Lung (tissue), 11 donors: ENCODE measurements at regions not wholly inside any gene's neighbourhood (a gene's known extent, or its start where the extent isn't known, plus 50 kb on each side); places are given as distances from the start of the nearest gene placed in this dataset.

Experiments
- ATAC-seq: fragments of 200-7000 bp; cut with Tn5 transposase; one replicate; pipeline ENCODE4 v1.9.1; 2020; ENCODE audit warnings: moderate number of reproducible peaks; ENCODE audit not compliant: insufficient read depth, low FRiP score
- DNase-seq, 3 donors: peaks; one replicate each; pipeline ENCODE4 v3.0.0-alpha.2; 2013 to 2017
- H3K27ac ChIP-seq, 2 donors: one replicate each; pipeline ENCODE4 v1.5.1; 2013; ENCODE audit warnings: mild to moderate bottlenecking in 2 of 2, moderate library complexity in 2 of 2, control low read depth in 1 of 2, inconsistent platforms in 1 of 2, low read depth in 1 of 2, low read length in 1 of 2
- H3K27me3 ChIP-seq, 3 donors: one replicate each; pipeline ENCODE4 v1.5.1; 2013; ENCODE audit warnings: low read length in 2 of 3; ENCODE audit not compliant: control insufficient read depth in 3 of 3, insufficient read depth in 3 of 3
- H3K36me3 ChIP-seq, 4 donors: one replicate each; pipeline ENCODE4 v1.5.1; 2013; ENCODE audit warnings: low read length in 4 of 4, mild to moderate bottlenecking in 1 of 4, moderate library complexity in 1 of 4; ENCODE audit not compliant: control insufficient read depth in 4 of 4, insufficient read depth in 4 of 4
- H3K4me1 ChIP-seq, 5 donors: one replicate each; pipeline ENCODE4 v1.5.1; 2013; ENCODE audit warnings: low read length in 5 of 5, mild to moderate bottlenecking in 2 of 5, moderate library complexity in 1 of 5; ENCODE audit not compliant: control insufficient read depth in 5 of 5, insufficient read depth in 5 of 5
- H3K4me3 ChIP-seq: one replicate; pipeline ENCODE4 v1.5.1; 2013; ENCODE audit warnings: mild to moderate bottlenecking, control low read depth, moderate library complexity
- H3K9ac ChIP-seq, 2 donors: one replicate each; pipeline ENCODE4 v1.5.1; 2013; ENCODE audit warnings: low read length in 2 of 2, control low read depth in 1 of 2; ENCODE audit not compliant: insufficient read depth in 1 of 2
- H3K9me3 ChIP-seq, 4 donors: one replicate each; pipeline ENCODE4 v1.5.1; 2013; ENCODE audit warnings: low read length in 3 of 4, mild to moderate bottlenecking in 1 of 4, moderate library complexity in 1 of 4; ENCODE audit not compliant: control insufficient read depth in 4 of 4, insufficient read depth in 3 of 4
- WGBS, 2 donors: extraction: QIAGEN DNeasy Blood & Tissue Kit; methylation state at CpG; one replicate each; pipeline ENCODE4 v1.1.7; 2013; 5-methylcytosine and 5-hydroxymethylcytosine counted together
- TF ChIP-seq, protein P1 (sequence below): IDR thresholded peaks from 2 replicates; pipeline ENCODE4 v1.5.1; 2012; ENCODE audit warnings: mild to moderate bottlenecking; ENCODE audit errors: control extremely low read depth, extremely low read depth
- donor health status: control.
- donor health status: control.
- donor health status: Bipolar disorder and iron deficiency.
- donor health status: healthy.
- donor health status: DM: yes; HTN: yes; CAD: no.

- no peaks in the 10 kb centered on the region for H3K4me1 ChIP-seq
- DNase-seq = no peak
- peaks cover 0 to 5% (median 0%) of the 10 kb centered on the region in 3 donors for H3K27me3 ChIP-seq
- no peak overlapping the region for H3K27ac ChIP-seq
- no peak overlapping the region for H3K9ac ChIP-seq
- H3K4me3 ChIP-seq = no peak overlapping the region
- TF ChIP-seq, protein P1, sequence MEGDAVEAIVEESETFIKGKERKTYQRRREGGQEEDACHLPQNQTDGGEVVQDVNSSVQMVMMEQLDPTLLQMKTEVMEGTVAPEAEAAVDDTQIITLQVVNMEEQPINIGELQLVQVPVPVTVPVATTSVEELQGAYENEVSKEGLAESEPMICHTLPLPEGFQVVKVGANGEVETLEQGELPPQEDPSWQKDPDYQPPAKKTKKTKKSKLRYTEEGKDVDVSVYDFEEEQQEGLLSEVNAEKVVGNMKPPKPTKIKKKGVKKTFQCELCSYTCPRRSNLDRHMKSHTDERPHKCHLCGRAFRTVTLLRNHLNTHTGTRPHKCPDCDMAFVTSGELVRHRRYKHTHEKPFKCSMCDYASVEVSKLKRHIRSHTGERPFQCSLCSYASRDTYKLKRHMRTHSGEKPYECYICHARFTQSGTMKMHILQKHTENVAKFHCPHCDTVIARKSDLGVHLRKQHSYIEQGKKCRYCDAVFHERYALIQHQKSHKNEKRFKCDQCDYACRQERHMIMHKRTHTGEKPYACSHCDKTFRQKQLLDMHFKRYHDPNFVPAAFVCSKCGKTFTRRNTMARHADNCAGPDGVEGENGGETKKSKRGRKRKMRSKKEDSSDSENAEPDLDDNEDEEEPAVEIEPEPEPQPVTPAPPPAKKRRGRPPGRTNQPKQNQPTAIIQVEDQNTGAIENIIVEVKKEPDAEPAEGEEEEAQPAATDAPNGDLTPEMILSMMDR = no peak
- no peaks in the 10 kb centered on the region for H3K9me3 ChIP-seq
- 29 to 63% methylated on average over 10 of the region's 10 CpGs for WGBS, 2 donors
- H3K36me3 ChIP-seq = no peaks in the 10 kb centered on the region
- ATAC-seq = no peak
Measured at GRCh38 chr3:59426821-59427565, 377.2 kb upstream of the CFAP20DC start.

GRCh38 chr3:59425942-59426341 is 376.1 kb upstream of the CFAP20DC start:
- H3K9me3 ChIP-seq = no peaks in the 10 kb centered on the region
- no peaks in the 10 kb centered on the region for H3K36me3 ChIP-seq
- H3K27me3 ChIP-seq = peaks cover 0 to 5% (median 0%) of the 10 kb centered on the region in 3 donors
- no peaks in the 10 kb centered on the region for H3K4me1 ChIP-seq
- DNase-seq (no peak), ATAC-seq (no peak)
- H3K4me3 ChIP-seq = no peak overlapping the region
- TF ChIP-seq, protein P1 = no peak
- H3K9ac ChIP-seq = no peak overlapping the region
- 72 to 84% methylated on average over 5 of the region's 5 CpGs for WGBS, 2 donors
- H3K27ac ChIP-seq = no peak overlapping the region

- no peaks in the 10 kb centered on the region for H3K9me3 ChIP-seq
- peaks cover 0 to 5% (median 0%) of the 10 kb centered on the region in 3 donors for H3K27me3 ChIP-seq
- ATAC-seq (no peak), DNase-seq (no peak)
- no peak overlapping the region for H3K4me3 ChIP-seq
- WGBS, 2 donors = 62 to 83% methylated on average over 8 of the region's 8 CpGs
- H3K36me3 ChIP-seq = no peaks in the 10 kb centered on the region
- TF ChIP-seq, protein P1 = no peak
- no peak overlapping the region for H3K27ac ChIP-seq
- H3K9ac ChIP-seq = no peak overlapping the region
- H3K4me1 ChIP-seq = no peaks in the 10 kb centered on the region
Measured at GRCh38 chr3:59425371-59425770, 375.5 kb upstream of the CFAP20DC start.
